ENCODE measurements at regions not wholly inside any gene's neighbourhood (a gene's known extent, or its start where the extent isn't known, plus 50 kb on each side); places are given as distances from the start of the nearest gene placed in this dataset.

DNA sequence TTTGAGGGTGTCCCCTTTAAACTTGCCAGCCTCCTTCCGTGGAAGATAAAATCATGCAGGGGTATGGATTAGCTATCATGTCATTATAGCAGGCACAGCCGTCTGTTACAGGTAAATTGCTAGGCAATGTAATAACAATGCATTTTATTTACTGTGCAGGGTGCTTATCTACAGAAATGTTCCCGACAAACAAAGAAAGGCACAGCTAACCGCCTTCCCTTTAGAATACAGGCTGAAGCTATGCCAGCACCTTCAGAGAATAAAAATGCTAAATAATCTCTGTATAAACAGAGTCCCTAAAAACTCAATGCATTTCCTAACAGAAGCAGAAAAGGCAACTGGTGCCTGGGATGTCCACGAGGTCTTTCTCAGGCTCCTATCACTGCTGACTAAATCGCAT is 239.2 kb downstream of the SPTSSA start:
- DNase-seq (ENCODE audit: low read depth), result no peak

DNA sequence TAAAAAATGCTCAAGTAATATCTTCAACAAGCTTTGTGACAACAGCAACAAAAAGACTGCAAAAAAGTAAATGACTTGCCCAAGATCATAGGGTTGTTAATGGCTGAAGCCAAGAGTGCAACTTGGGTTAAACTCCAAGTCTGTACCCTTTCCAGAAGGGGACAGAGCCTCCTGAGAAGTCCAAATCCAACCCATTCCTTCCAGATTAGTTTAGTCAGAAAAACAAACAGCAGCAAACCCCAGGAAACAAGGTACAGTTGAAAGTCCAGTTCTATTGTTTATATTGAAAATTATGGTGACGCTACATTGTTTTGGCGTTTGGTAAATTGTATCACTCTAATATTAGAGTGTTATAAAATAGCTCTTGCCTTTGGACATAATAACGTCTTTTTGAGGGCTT is 239.9 kb downstream of the SPTSSA start:
- no peak overlapping the region for H3K4me3 ChIP-seq (ENCODE audit: low read depth, low read length)
- TF ChIP-seq, protein P1, sequence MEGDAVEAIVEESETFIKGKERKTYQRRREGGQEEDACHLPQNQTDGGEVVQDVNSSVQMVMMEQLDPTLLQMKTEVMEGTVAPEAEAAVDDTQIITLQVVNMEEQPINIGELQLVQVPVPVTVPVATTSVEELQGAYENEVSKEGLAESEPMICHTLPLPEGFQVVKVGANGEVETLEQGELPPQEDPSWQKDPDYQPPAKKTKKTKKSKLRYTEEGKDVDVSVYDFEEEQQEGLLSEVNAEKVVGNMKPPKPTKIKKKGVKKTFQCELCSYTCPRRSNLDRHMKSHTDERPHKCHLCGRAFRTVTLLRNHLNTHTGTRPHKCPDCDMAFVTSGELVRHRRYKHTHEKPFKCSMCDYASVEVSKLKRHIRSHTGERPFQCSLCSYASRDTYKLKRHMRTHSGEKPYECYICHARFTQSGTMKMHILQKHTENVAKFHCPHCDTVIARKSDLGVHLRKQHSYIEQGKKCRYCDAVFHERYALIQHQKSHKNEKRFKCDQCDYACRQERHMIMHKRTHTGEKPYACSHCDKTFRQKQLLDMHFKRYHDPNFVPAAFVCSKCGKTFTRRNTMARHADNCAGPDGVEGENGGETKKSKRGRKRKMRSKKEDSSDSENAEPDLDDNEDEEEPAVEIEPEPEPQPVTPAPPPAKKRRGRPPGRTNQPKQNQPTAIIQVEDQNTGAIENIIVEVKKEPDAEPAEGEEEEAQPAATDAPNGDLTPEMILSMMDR (IDR thresholded peaks at IDR 0.05; ENCODE audit: low read depth, low read length, missing control alignments), result no peak

More for the DNA sequence above, 239.2 kb downstream of the SPTSSA start:
- TF ChIP-seq, protein P1 (IDR thresholded peaks at IDR 0.05; ENCODE audit: low read depth, low read length, missing control alignments), result no peak
- no peak overlapping the region for H3K4me3 ChIP-seq (ENCODE audit: low read depth, low read length)

DNA sequence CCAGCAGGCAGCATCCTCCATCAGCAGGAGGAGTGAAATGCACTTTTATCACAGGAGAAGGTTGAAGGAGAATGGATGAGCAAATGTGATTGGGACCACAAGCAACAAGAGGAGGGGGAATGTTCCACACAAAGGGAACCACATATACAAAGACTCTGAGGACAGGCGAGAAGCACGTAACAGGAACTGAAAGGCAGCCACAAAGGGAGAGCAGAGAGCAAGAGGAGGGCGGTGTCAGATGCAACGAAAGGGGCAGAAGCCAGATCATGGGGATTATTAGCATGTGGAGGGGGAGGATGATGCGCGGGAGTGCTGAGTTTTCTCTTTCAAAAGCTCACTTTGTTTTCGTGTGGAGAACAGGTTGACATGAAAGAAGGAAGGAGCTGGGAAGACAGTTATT is 241.1 kb downstream of the SPTSSA start:
- no peak for DNase-seq (ENCODE audit: low read depth)
- TF ChIP-seq, protein P1 (IDR thresholded peaks at IDR 0.05; ENCODE audit: low read depth, low read length, missing control alignments), result no peak
- H3K4me3 ChIP-seq (ENCODE audit: low read depth, low read length), result no peak overlapping the region

More for the DNA sequence above, 239.9 kb downstream of the SPTSSA start:
- no peak for DNase-seq (ENCODE audit: low read depth)

DNA sequence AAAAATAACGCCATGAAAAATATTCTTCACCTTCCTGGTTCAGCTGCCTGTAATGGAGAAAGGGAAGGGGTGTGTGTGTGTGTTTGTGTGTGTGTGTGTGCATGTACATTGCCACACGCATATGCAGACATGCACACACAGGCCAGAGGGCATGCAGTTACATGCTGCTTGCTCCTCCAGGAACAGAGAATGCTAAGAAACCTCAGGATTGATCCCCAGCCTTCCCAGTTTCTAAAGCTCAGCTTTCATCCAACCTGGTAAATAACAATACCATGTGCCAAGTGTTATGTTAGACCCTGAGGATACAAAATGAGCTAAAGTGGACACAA is 241.7 kb downstream of the SPTSSA start:
- DNase-seq (ENCODE audit: low read depth), result no peak
- TF ChIP-seq, protein P1 (IDR thresholded peaks at IDR 0.05; ENCODE audit: low read depth, low read length, missing control alignments), result no peak
- H3K4me3 ChIP-seq (ENCODE audit: low read depth, low read length), result no peak overlapping the region

DNA sequence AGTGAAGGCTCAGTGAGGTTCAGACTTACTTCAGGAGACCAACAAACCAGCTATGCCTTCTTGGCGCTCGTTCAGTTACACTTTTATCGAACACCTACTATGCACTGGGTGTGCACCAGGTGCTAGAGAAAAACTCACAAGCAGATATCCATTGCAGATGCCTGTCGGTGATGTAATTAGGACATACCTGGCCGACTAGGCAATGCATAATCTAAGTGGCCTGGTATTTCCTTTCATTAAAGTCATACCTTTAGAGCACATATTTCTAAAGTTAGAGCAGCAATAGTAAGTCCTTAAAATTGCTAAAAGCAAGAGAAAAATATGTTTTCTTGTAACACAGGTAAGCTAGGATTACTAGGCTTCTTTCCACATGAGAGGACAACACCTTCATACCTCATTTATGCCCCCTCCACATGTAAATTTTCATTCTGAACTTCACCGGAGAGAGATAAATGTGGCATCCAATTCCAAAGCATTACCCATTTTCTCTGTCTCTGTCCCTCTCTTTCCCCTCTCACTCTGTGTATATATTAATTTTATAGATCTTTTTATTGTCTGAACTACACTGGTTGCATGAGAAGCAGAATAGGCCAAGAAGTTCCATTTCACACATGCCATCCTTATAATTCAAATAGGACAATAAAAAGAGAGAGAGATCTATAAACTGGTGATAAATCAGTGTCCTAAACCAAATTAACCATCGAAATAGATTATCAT is 242.2 kb downstream of the SPTSSA start:
- TF ChIP-seq, protein P1 (IDR thresholded peaks at IDR 0.05; ENCODE audit: low read depth, low read length, missing control alignments), result no peak
- DNase-seq (ENCODE audit: low read depth), result no peak
- H3K4me3 ChIP-seq (ENCODE audit: low read depth, low read length), result no peak overlapping the region

DNA sequence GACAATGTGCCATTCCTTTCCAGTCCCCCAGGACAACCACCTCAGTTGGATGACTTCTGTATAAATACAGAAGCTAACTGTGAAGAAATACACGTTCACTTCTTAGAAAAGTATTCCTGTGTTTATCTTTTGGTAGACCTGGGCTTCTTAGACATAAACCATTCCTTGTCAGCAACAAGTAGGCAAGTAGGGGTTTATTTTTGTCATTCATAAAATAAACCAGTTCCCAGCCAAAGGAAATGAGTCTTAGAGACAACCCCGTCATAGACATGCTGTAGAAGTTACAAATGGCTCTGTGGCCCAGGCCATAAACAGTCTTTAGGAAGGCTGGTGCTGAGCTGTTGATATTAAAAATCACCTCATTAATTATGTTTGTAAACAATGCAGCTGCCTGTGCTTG is 243.2 kb downstream of the SPTSSA start:
- no peak overlapping the region for H3K4me3 ChIP-seq (ENCODE audit: low read depth, low read length)
- TF ChIP-seq, protein P1 (IDR thresholded peaks at IDR 0.05; ENCODE audit: low read depth, low read length, missing control alignments), result no peak
- DNase-seq (ENCODE audit: low read depth), result no peak

DNA sequence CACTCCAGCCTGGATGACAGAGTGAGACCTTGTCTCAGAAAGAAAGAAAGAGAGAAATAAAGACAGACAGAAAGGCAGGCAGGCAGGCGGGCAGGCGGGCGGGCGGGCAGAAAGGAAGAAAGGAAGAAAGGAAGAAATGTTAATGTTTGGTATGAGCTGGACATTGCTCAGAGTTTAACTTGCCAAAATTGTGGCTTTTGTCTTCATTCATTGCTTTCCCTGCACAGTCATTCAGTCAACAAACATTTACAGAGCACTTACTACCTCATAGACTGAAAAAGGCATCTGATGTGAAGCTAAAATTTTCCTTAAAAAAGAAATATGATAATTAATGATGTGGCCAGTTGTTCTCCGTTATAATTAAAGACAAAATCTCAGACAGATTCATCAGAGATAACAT is 247.1 kb downstream of the SPTSSA start:
- TF ChIP-seq, protein P1 (IDR thresholded peaks at IDR 0.05; ENCODE audit: low read depth, low read length, missing control alignments), result no peak
- no peak for DNase-seq (ENCODE audit: low read depth)
- no peak overlapping the region for H3K4me3 ChIP-seq (ENCODE audit: low read depth, low read length)

Measured in GM12864 (cell line).